GM12878 (cell line): ENCODE measurements at regions not wholly inside any gene's neighbourhood (a gene's known extent, or its start where the extent isn't known, plus 50 kb on each side); places are given as distances from the start of the nearest gene placed in this dataset.
A peak's percentile ranks its signal among the peaks of the same experiment; 100 is the strongest.

ENCODE experiments used
- ATAC-seq: fragments of 200-7000 bp; cut with Tn5 transposase; 3 replicates; pipeline ENCODE4 v1.9.1; 2020; ENCODE audit warnings: mild to moderate bottlenecking, moderate library complexity
- BruUV-seq: library from RNA; stranded (reverse); fragments of 400-500 nt; replicated peaks from 2 replicates; lab custom pipeline; 2021; lab: Mats Ljungman, UMichigan
- CTCF ChIA-PET: fragments of 300-600 bp; sonication (Branson Sonifier 250); formaldehyde crosslinking; extraction: SDS; loops from one replicate; lab custom pipeline; 2021; ENCODE audit warnings: inconsistent platforms; lab: Yijun Ruan, JAX
- POLR2A ChIA-PET: fragments of 350-600 bp; formaldehyde crosslinking; extraction: SDS; loops from one replicate; lab custom pipeline; 2021; ENCODE audit warnings: inconsistent platforms; lab: Charles Lee
- RAD21 ChIA-PET: fragments of 300-600 bp; sonication (Branson Sonifier 250); formaldehyde crosslinking; loops from one replicate; lab custom pipeline; 2023; ENCODE audit warnings: antibody characterized with exemption; ENCODE audit not compliant: unreplicated experiment; lab: Charles Lee
- SMC1A ChIA-PET: fragments of 300-600 bp; sonication (Branson Sonifier 250); formaldehyde crosslinking; loops from one replicate; lab custom pipeline; 2023; ENCODE audit not compliant: unreplicated experiment, uncharacterized antibody; lab: Charles Lee
- DNase-seq: peaks from one replicate; pipeline ENCODE4 v3.0.0-alpha.2; 2011; ENCODE audit warnings: low read depth, low spot score
- FAIRE-seq: peaks from 3 replicates; lab custom pipeline; 2011; peaks lifted over from hg19 to GRCh38; lab: Jason Lieb, UNC
- H2AFZ ChIP-seq: 2 replicates; pipeline ENCODE4 v1.6.0; 2011; ENCODE audit warnings: low read depth, low read length, control low read depth; ENCODE audit not compliant: control insufficient read depth
- H3K27ac ChIP-seq: 2 replicates; pipeline ENCODE4 v1.5.1; 2011; ENCODE audit warnings: control low read depth; ENCODE audit not compliant: control insufficient read depth, insufficient read depth
- H3K27me3 ChIP-seq, 2 experiments: replicated peaks in 1 of 2; 2 replicates each; pipeline versions ENCODE4 v1.6.0 to v1.6.1; 2011; ENCODE audit warnings: low read length in 1 of 2; ENCODE audit not compliant: control insufficient read depth in 2 of 2, insufficient read depth in 2 of 2
- H3K36me3 ChIP-seq, 2 experiments: 2 replicates each; pipeline ENCODE4 v1.5.1; 2011; ENCODE audit warnings: low read length in 1 of 2; ENCODE audit not compliant: control insufficient read depth in 2 of 2, insufficient read depth in 2 of 2
- H3K4me1 ChIP-seq: 2 replicates; pipeline ENCODE4 v1.6.1; 2011; ENCODE audit warnings: mild to moderate bottlenecking, low read length, moderate library complexity, mixed read lengths; ENCODE audit not compliant: control insufficient read depth, insufficient read depth
- H3K4me2 ChIP-seq: 2 replicates; pipeline ENCODE4 v1.6.0; 2011; ENCODE audit warnings: control low read depth; ENCODE audit not compliant: control insufficient read depth, insufficient read depth
- H3K4me3 ChIP-seq: fragments of 200-600 bp; sonication (generic); 2 replicates; pipeline ENCODE4 v1.5.1; 2016
- H3K79me2 ChIP-seq: 2 replicates; pipeline ENCODE4 v1.6.0; 2011; ENCODE audit warnings: low read length; ENCODE audit not compliant: control insufficient read depth, insufficient read depth
- H3K9ac ChIP-seq: 2 replicates; pipeline ENCODE4 v1.8.0; 2011; ENCODE audit warnings: low read length, control low read depth, mixed read lengths; ENCODE audit not compliant: control insufficient read depth, insufficient read depth
- H3K9me3 ChIP-seq: replicated peaks from 3 replicates; pipeline ENCODE4 v1.5.1; 2011; ENCODE audit warnings: mild to moderate bottlenecking, low read length; ENCODE audit not compliant: control insufficient read depth, insufficient read depth
- H4K20me1 ChIP-seq: 2 replicates; pipeline ENCODE4 v1.6.0; 2011; ENCODE audit not compliant: control insufficient read depth, insufficient read depth
- BACH1 ChIP-seq: fragments of 450-650 bp; IDR thresholded peaks from 2 replicates; pipeline ENCODE4 v1.6.1; 2017; ENCODE audit warnings: mild to moderate bottlenecking, borderline replicate concordance
- BRCA1 ChIP-seq: IDR thresholded peaks from 2 replicates; pipeline ENCODE4 v1.6.1; 2011; ENCODE audit warnings: low read depth, low read length, improper control_type of control experiment
- CEBPB ChIP-seq, 2 experiments: fragments of 150-350 bp in 1 of 2; IDR thresholded peaks; 2 replicates each; pipeline ENCODE4 v1.6.1; 2012 to 2014; ENCODE audit warnings: low read depth in 2 of 2, low read length in 2 of 2, borderline replicate concordance in 1 of 2, inconsistent platforms in 1 of 2
- MEF2B ChIP-seq: fragments of 450-650 bp; IDR thresholded peaks from 2 replicates; pipeline ENCODE4 v1.6.1; 2018; ENCODE audit warnings: mild to moderate bottlenecking, moderate library complexity; ENCODE audit not compliant: partially characterized antibody, poor library complexity, severe bottlenecking
- NFYB ChIP-seq: IDR thresholded peaks from 2 replicates; pipeline ENCODE4 v1.6.1; 2011; ENCODE audit warnings: low read depth, mild to moderate bottlenecking, low read length, improper control_type of control experiment, moderate library complexity; ENCODE audit not compliant: insufficient read depth
- RAD51 ChIP-seq: fragments of 450-650 bp; IDR thresholded peaks from 2 replicates; pipeline ENCODE4 v1.6.1; 2016; ENCODE audit warnings: moderate library complexity, mild to moderate bottlenecking, inconsistent platforms
- SRF ChIP-seq, 2 experiments: IDR thresholded peaks; 2 replicates each; pipeline ENCODE4 v1.6.1; 2011; ENCODE audit warnings: low read depth in 2 of 2, low read length in 2 of 2, mild to moderate bottlenecking in 1 of 2, moderate library complexity in 1 of 2
- ZNF622 ChIP-seq: fragments of 450-650 bp; IDR thresholded peaks from 2 replicates; pipeline ENCODE4 v1.6.1; 2017; ENCODE audit warnings: mild to moderate bottlenecking, inconsistent platforms
- WGBS: methylation state at CpG from one replicate; pipeline ENCODE4 v1.1.6; 2016; ENCODE audit warnings: low lambda C conversion rate; ENCODE audit not compliant: insufficient replicate concordance, insufficient coverage; ENCODE audit errors: missing lambda C conversion rate; 5-methylcytosine and 5-hydroxymethylcytosine counted together
- in situ Hi-C: fragments of 300-500 bp; cut with MboI; formaldehyde crosslinking; loops from 9 replicates; pipeline ENCODE4 v1.14.3; 2018; ENCODE audit warnings: mixed read lengths
- intact Hi-C: fragments of 100-400 bp; cut with micrococcal nuclease; formaldehyde crosslinking; loops from one replicate; pipeline ENCODE4 v1.14.2; 2022; ENCODE audit not compliant: unreplicated experiment
- TF ChIP-seq, protein P1 (sequence below): fragments of 450-650 bp; IDR thresholded peaks from 2 replicates; pipeline ENCODE4 v1.6.1; 2018; ENCODE audit warnings: mild to moderate bottlenecking, low read depth, moderate library complexity; ENCODE audit not compliant: partially characterized antibody

DNA sequence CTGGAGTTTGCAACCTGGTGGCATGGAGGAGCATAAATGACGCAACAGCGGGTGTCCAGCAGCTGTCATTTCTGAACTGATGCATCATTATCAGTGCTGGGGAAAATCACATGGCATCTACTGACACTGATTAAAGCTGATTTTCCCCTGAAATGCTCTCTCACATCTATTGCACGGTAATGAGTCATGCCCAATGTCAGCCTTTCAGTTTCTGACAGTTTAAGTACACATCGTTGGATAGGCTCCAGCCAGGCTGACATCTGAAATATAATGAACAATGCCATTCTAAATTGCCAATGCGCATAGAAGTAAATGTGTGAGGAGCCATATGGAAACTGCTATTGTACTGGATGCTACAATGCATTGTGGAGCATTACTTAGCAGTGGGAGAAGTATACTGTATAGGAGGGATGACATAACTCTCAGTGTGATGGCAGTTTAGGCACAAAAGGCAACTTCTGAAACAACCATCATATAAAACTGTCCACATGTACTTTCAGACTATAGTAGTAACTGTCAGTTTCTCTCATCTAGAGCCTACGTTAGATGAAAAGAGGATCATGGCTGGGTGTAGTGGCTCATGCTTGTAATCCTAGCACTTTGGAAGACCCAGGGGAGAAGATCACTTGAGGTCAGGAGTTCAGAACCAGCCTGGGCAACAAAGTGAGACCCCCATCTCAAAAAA, 389.3 kb upstream of the DMAC1 start:
- no TSS peak for BruUV-seq
- TF ChIP-seq CEBPB (IDR thresholded peaks at IDR 0.05; ENCODE audit: borderline replicate concordance in 1 of 2, low read depth in 2 of 2, low read length in 2 of 2) (no peak), ZNF622 (no peak), MEF2B (no peak), BRCA1 (no peak), RAD51 (no peak)
- POLR2A ChIA-PET, result no interaction called here
- SMC1A ChIA-PET, result no interaction called here
- Histone ChIP-seq H3K4me2 (no peak overlapping the region), H3K79me2 (no peaks in the 10 kb centered on the region), H3K9ac (no peak overlapping the region), H4K20me1 (no peaks in the 10 kb centered on the region), H3K27me3 (no peaks in the 10 kb centered on the region), H3K27ac (no peak overlapping the region), H2AFZ (no peak overlapping the region), H3K4me3 (no peak overlapping the region), H3K4me1 (no peaks in the 10 kb centered on the region), H3K9me3 (no peaks in the 10 kb centered on the region; the same call in 2 of the 3 replicates), H3K36me3 (no peaks in the 10 kb centered on the region)
- WGBS, result 49% methylated on average over 6 of the region's 6 CpGs
- ATAC-seq (peak; percentile 78), FAIRE-seq (no peak), DNase-seq (no peak)
- intact Hi-C loops, result no loop called here
- in situ Hi-C loops, result no loop called here
- RAD21 ChIA-PET, result no interaction called here
- CTCF ChIA-PET, result interaction anchor here (0.8 kb wide), 1 partner anchor 22 kb away, joined by 3 read pairs; no protein-coding TSS in a partner anchor

DNA sequence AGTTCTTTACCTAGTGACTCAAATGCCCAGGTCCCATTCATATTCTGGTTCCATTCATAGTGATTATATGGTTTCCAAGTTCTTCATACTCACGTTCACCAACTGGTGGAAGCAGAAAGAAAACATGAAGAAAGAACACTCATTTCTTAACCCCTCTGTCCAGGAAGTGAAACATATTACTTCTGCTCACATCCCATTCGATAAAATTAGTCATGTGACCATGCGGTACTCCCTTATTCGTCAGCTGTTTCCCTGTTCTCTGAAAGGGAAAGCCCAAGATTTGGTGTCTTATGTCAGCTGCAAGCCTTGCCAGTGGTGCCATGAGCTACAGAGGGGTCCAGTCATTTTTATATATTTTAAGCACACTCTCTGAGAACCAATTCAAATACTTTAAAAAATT, 387.0 kb upstream of the DMAC1 start:
- ChIA-PET RAD21 (no interaction called here), POLR2A (no interaction called here), SMC1A (no interaction called here), CTCF (no interaction called here)
- Histone ChIP-seq H3K4me2 (no peak overlapping the region), H3K79me2 (no peaks in the 10 kb centered on the region), H3K27me3 (no peaks in the 10 kb centered on the region), H3K27ac (no peak overlapping the region), H2AFZ (no peak overlapping the region), H3K9ac (no peak overlapping the region), H3K9me3 (no peaks in the 10 kb centered on the region; the same call in 2 of the 3 replicates), H3K36me3 (no peaks in the 10 kb centered on the region), H3K4me1 (no peaks in the 10 kb centered on the region), H3K4me3 (no peak overlapping the region), H4K20me1 (no peaks in the 10 kb centered on the region)
- peak; percentile 15; the same call in 1 of the 2 replicates for TF ChIP-seq RAD51
- no peak for TF ChIP-seq BACH1
- TF ChIP-seq SRF (IDR thresholded peaks at IDR 0.05; ENCODE audit: low read depth in 2 of 2, low read length in 2 of 2), result no peak
- TF ChIP-seq NFYB, result peak; percentile 59; the same call in 1 of the 2 replicates
- TF ChIP-seq, protein P1, sequence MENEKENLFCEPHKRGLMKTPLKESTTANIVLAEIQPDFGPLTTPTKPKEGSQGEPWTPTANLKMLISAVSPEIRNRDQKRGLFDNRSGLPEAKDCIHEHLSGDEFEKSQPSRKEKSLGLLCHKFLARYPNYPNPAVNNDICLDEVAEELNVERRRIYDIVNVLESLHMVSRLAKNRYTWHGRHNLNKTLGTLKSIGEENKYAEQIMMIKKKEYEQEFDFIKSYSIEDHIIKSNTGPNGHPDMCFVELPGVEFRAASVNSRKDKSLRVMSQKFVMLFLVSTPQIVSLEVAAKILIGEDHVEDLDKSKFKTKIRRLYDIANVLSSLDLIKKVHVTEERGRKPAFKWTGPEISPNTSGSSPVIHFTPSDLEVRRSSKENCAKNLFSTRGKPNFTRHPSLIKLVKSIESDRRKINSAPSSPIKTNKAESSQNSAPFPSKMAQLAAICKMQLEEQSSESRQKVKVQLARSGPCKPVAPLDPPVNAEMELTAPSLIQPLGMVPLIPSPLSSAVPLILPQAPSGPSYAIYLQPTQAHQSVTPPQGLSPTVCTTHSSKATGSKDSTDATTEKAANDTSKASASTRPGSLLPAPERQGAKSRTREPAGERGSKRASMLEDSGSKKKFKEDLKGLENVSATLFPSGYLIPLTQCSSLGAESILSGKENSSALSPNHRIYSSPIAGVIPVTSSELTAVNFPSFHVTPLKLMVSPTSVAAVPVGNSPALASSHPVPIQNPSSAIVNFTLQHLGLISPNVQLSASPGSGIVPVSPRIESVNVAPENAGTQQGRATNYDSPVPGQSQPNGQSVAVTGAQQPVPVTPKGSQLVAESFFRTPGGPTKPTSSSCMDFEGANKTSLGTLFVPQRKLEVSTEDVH, result no peak
- in situ Hi-C loops, result no loop called here
- intact Hi-C loops, result no loop called here
- FAIRE-seq (no peak), ATAC-seq (peak; percentile 72), DNase-seq (no peak)
- no TSS peak for BruUV-seq
- WGBS, result 0% methylated on average over 4 of the region's 4 CpGs
